ENCODE measurements at regions not wholly inside any gene's neighbourhood (a gene's known extent, or its start where the extent isn't known, plus 50 kb on each side); places are given as distances from the start of the nearest gene placed in this dataset.

GRCh38 chr4:96205143-96205936 is 365.4 kb downstream of the PDHA2 start:
- no peak for DNase-seq (ENCODE audit: low read depth)
- TF ChIP-seq CTCF (IDR thresholded peaks at IDR 0.05; ENCODE audit: insufficient read depth, low read length) = no peak
- H3K4me3 ChIP-seq (ENCODE audit: low read depth, low read length) = no peak overlapping the region

GRCh38 chr4:96227515-96227914 is 387.6 kb downstream of the PDHA2 start:
- H3K4me3 ChIP-seq (ENCODE audit: low read depth, low read length) = no peak overlapping the region
- DNase-seq (ENCODE audit: low read depth) = no peak

DNA sequence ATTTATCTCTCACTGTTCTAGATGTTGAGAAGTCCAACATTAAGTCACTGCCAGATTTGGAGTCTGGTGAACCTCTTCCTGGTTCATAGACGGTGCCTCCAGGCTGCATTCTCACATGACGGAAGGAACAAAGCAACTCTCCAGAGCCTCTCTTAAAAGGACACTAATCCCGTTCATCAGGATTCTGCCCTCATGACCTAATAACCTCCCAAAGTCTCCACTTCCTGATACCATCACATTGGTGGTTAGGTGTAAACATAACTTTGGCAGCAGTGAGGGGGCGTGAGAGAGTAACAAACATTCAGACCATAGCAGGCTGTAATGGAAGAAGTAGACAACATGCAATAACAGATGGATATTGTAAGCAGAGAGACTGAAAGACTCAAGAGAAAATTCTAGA is 388.6 kb downstream of the PDHA2 start:
- H3K4me3 ChIP-seq (ENCODE audit: low read depth, low read length) = no peak overlapping the region
- TF ChIP-seq CTCF (IDR thresholded peaks at IDR 0.05; ENCODE audit: insufficient read depth, low read length) = no peak
- no peak for DNase-seq (ENCODE audit: low read depth)

More at GRCh38 chr4:96227515-96227914, 387.6 kb downstream of the PDHA2 start:
- no peak for TF ChIP-seq CTCF (IDR thresholded peaks at IDR 0.05; ENCODE audit: insufficient read depth, low read length)

DNA sequence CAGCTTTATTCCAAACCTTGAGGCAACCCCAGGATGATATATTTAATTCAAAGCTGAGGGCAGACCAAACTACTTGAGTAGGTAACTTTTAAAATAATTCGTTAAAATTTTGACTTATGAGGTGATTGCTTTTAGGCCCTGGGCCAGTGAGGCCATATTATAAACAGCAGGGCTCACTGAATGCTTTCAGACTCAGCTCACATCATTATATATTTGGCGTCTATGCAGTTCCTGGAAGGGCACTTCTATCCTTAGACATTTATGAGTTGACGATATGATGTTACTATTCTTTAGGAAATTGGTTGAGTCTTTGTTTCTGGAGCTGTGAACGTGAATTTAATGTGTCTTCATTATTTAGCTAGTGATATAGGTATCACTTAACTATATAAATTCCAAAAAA is 400.1 kb downstream of the PDHA2 start:
- no peak overlapping the region for H3K4me3 ChIP-seq (ENCODE audit: low read depth, low read length)
- no peak for DNase-seq (ENCODE audit: low read depth)
- TF ChIP-seq CTCF (IDR thresholded peaks at IDR 0.05; ENCODE audit: insufficient read depth, low read length) = no peak

GRCh38 chr4:96241819-96242218 is 401.9 kb downstream of the PDHA2 start:
- H3K4me3 ChIP-seq (ENCODE audit: low read depth, low read length) = no peak overlapping the region
- DNase-seq (ENCODE audit: low read depth) = no peak
- no peak for TF ChIP-seq CTCF (IDR thresholded peaks at IDR 0.05; ENCODE audit: insufficient read depth, low read length)

DNA sequence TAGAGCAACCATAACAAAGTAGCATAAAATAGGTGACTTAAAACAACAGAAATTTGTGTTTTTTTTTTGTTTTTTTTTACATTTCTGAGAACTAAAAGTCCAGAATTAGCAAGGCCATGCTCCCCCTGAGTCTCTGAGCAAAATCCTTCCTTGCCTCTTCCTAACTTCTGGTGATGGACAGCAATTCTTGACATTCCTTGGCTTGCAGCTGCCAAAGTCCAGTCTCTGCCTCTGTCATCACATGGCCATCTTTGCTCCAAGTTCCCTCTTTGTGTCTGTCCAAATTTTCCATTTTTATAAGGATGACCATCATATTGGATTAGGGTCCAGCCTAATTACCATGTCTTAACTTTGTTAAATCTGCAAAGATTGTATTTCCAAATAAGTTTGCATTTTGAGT is 407.2 kb downstream of the PDHA2 start:
- no peak overlapping the region for H3K4me3 ChIP-seq (ENCODE audit: low read depth, low read length)
- no peak for DNase-seq (ENCODE audit: low read depth)
- TF ChIP-seq CTCF (IDR thresholded peaks at IDR 0.05; ENCODE audit: insufficient read depth, low read length) = no peak

GRCh38 chr4:96248225-96248624 is 408.3 kb downstream of the PDHA2 start:
- TF ChIP-seq CTCF (IDR thresholded peaks at IDR 0.05; ENCODE audit: insufficient read depth, low read length) = no peak
- no peak overlapping the region for H3K4me3 ChIP-seq (ENCODE audit: low read depth, low read length)
- no peak for DNase-seq (ENCODE audit: low read depth)

All from fibroblast of the aortic adventitia (primary cell).